HG02970 (cell line): ENCODE measurements at regions not wholly inside any gene's neighbourhood (a gene's known extent, or its start where the extent isn't known, plus 50 kb on each side); places are given as distances from the start of the nearest gene placed in this dataset.

ENCODE experiments used
- ATAC-seq: cut with Tn5 transposase; IDR thresholded peaks from one replicate; pipeline ENCODE4 v1.9.1; 2021; ENCODE audit warnings: mild to moderate bottlenecking, moderate library complexity, moderate number of reproducible peaks; ENCODE audit not compliant: unreplicated experiment, low FRiP score

GRCh38 chr3:41118461-41119390 is 80.6 kb upstream of the CTNNB1 start:
- no peak for ATAC-seq

DNA sequence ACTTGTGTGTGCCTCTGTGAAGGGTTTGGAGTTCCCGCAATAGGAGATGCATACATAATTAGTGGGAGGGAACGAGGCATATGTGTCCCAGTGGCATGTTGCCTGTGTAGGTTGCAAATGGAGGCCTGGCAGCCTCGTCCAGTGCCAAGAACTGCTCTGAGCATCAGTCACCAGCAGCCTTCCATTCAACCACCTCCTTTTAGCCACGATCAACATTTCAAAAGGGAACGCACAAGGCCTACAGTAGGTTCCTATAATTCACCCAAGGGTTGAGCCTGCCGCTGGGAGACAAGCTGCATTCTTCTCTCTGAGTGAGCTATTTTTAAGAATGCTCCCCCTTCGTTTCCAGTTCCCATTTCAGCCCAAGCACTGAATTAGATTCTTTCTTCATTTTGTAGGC is 78.8 kb upstream of the CTNNB1 start:
- no peak for ATAC-seq

DNA sequence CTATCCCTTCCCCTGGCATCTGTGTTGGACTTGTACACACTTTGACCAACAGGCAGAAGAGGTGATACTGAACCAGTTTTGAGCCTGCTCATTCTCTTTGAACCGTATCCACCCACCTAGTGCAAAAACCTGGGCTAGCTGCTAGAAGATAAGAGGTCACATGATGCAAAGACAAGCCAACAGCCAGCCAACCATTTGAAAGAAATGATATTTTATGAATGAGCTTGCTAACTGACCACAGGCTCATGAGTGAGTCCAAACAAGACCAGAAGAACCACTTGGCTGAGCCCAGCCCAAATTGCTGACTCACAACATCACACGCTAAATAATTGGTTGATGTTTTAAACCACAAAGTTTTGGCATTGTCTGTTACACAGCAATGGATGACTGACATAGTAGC is 74.0 kb upstream of the CTNNB1 start:
- no peak for ATAC-seq

GRCh38 chr3:41126472-41126871 is 72.8 kb upstream of the CTNNB1 start:
- ATAC-seq: no peak

DNA sequence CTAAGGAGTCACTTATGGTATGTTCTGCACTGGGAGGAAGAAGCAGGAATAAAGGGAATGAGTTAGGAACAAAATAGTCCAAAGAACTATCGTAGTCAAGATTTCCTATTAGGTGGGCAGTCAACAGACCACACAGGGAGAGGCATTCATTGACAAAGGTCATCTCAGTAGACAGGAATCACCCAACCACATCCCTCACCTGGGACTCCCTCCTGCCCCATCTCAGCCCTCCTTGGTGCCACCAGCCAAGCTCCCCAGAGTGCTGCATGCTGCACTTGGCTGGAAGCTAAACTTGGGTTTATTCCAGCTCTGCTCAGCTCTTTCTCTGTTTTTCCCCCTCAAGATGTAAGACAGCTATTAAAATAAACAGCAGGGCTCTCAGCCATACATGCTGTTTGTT is 72.3 kb upstream of the CTNNB1 start:
- ATAC-seq: no peak

GRCh38 chr3:41127414-41127813 is 71.9 kb upstream of the CTNNB1 start:
- no peak for ATAC-seq

- ATAC-seq: no peak
These were observed 69.6 kb upstream of the CTNNB1 start for GRCh38 chr3:41129731-41130130.

DNA sequence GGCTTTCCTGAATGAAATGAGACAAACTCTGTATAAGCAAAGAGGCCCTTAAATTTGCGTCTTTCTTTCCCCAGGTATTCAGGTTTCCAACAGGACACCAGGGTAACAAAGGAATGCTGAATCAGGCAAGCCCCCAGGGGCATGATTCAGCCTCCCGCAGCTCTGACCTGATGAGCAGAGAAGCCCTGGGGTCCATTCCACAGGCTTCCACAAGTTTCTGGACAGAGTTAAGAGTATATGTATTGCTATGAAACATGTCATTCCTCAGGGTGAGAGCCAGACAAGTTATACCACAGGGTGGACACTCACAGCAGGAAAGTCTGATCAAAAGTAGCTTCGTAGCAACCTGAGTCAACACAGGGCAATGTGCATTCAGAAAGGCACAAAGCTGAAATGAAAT is 68.1 kb upstream of the CTNNB1 start:
- ATAC-seq: no peak

- ATAC-seq: no peak
These were observed 61.6 kb upstream of the CTNNB1 start for GRCh38 chr3:41137686-41138111.

- no peak for ATAC-seq
These were observed 61.2 kb upstream of the CTNNB1 start for GRCh38 chr3:41138146-41138545.

- ATAC-seq: no peak
These were observed 60.7 kb upstream of the CTNNB1 start for GRCh38 chr3:41138601-41139000.

GRCh38 chr3:41140242-41140641 is 59.1 kb upstream of the CTNNB1 start:
- ATAC-seq: no peak

- ATAC-seq: no peak
These were observed 57.7 kb upstream of the CTNNB1 start for GRCh38 chr3:41141433-41142167.

GRCh38 chr3:41143421-41144031 is 55.8 kb upstream of the CTNNB1 start:
- ATAC-seq: no peak

DNA sequence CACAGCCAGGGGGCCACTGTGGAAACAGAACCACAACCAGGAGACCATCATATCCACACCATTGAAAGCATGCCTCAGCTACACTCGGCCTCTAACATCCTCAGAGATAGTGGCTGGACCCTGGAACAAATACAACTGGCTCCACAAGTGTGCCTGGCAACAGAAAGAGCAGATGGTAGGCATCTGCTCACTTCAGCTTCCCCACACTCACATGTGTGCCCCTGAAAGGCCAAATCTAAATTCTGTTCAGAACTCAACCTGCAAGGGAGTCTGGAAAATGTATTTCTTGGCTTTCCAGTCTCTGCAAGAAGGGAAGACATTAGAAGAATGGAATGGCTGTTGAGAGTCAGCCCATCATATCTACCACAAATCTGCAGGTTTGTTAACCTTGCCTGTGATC is 54.7 kb upstream of the CTNNB1 start:
- ATAC-seq: no peak

- ATAC-seq: no peak
These were observed 50.8 kb upstream of the CTNNB1 start for GRCh38 chr3:41148478-41148877.

- ATAC-seq: no peak
These were observed 50.4 kb upstream of the CTNNB1 start for GRCh38 chr3:41148901-41149300.
